Adrenal gland (tissue), 5 donors: ENCODE measurements at regions not wholly inside any gene's neighbourhood (a gene's known extent, or its start where the extent isn't known, plus 50 kb on each side); places are given as distances from the start of the nearest gene placed in this dataset.

Experiments
- CTCF ChIP-seq, 6 experiments: fragments of 450-650 bp in 4 of 6; fragments of 200-600 bp in 2 of 6; sonication (generic) in 1 of 6; IDR thresholded peaks; 1 replicate in 5 of 6; 2 replicates in 1 of 6; pipeline versions ENCODE4 v1.5.1 to v1.8.0; 2016 to 2021; ENCODE audit warnings: antibody characterized with exemption in 6 of 6, mild to moderate bottlenecking in 2 of 6, moderate library complexity in 1 of 6
- POLR2A ChIP-seq, 2 donors: fragments of 450-650 bp; IDR thresholded peaks; one replicate each; pipeline ENCODE4 v1.6.1; 2017; ENCODE audit warnings: antibody characterized with exemption in 2 of 2, mild to moderate bottlenecking in 2 of 2, moderate library complexity in 1 of 2
- donor health status: DM: no; HTN: no; CAD: no.

GRCh38 chr3:73225991-73226390 lies 164.5 kb downstream of the EBLN2 start:
- no peak for TF ChIP-seq CTCF (IDR thresholded peaks at IDR 0.05)
- TF ChIP-seq POLR2A (IDR thresholded peaks at IDR 0.05): no peak
